GM19240 (cell line): ENCODE measurements at regions not wholly inside any gene's neighbourhood (a gene's known extent, or its start where the extent isn't known, plus 50 kb on each side); places are given as distances from the start of the nearest gene placed in this dataset.

Experiments
- DNase-seq: peaks from one replicate; pipeline ENCODE4 v3.0.0; 2011; ENCODE audit warnings: low spot score; ENCODE audit not compliant: insufficient read length

GRCh38 chr2:134073023-134073422 is 180.8 kb upstream of the MGAT5 start:
- DNase-seq = no peak

- DNase-seq = no peak
Measured at GRCh38 chr2:134074619-134075018, 179.3 kb upstream of the MGAT5 start.

DNA sequence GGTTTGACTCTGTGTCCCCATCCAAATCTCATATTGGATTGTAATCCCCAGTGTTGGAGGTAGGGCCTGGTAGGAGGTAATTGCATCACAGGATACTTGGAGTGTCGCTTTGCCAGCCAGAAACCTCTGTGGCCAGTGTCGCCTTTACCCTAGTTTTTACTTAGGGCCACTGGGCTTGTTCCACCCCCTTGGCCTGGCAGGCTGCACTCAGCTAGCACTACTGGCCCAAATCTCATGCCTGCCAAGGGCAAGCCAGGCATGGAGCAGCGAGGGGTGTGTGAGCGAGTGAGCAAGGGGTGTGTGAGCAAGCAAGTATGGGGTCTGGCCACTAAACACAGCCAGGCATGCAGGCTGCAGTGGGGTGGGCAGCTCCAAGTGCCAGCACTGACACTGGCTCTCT is 178.7 kb upstream of the MGAT5 start:
- no peak for DNase-seq

GRCh38 chr2:134078354-134078753 is 175.5 kb upstream of the MGAT5 start:
- no peak for DNase-seq

GRCh38 chr2:134079373-134079772 is 174.5 kb upstream of the MGAT5 start:
- DNase-seq = peak; percentile 14

- DNase-seq = no peak
Measured at GRCh38 chr2:134080386-134081089, 173.3 kb upstream of the MGAT5 start.

- no peak for DNase-seq
Measured at GRCh38 chr2:134081238-134081938, 172.5 kb upstream of the MGAT5 start.

DNA sequence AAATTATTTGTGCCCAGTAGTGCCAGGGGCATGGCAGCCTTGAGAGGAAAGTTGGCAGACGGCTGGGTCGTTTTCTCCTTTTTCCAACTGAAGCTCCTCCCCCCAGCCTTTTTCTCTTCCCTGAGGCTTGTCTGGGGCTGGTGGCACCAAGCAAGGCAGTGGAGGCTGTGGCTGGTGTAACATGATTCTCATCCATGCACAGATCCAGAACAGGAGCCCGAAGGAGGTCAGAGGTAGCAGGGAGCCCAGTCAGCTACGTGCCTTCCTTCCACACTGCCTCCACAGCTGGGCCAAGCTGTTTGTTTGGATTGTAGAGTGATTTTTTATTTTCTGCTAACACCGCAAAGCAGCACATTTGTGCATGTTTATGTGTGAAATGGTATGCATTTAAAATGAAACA is 170.3 kb upstream of the MGAT5 start:
- DNase-seq = no peak

- no peak for DNase-seq
Measured at GRCh38 chr2:134086594-134087219, 167.2 kb upstream of the MGAT5 start.

GRCh38 chr2:134087371-134087921 is 166.4 kb upstream of the MGAT5 start:
- DNase-seq = peak; percentile 41

DNA sequence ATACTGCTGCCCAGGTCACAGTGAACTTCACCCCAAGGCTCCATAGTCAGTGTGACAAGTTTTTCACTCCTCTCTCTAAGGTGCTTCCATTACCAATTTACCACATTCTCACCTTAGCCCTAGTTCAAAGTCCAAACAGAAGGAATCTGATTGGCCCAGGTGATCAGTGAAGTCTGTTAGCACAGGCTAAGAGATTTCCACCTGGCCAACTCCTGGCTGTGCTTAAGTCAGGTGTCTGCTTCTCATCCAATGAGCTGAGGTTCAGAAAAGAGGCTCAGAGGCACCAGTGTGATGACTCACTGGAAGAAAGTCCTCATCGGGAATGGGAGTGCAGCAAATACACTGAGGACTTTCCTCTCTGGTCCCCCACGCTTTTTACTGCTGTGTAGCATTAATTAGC is 164.4 kb upstream of the MGAT5 start:
- DNase-seq = no peak

- no peak for DNase-seq
Measured at GRCh38 chr2:134097740-134098139, 156.1 kb upstream of the MGAT5 start.

GRCh38 chr2:134098321-134098720 is 155.6 kb upstream of the MGAT5 start:
- no peak for DNase-seq

DNA sequence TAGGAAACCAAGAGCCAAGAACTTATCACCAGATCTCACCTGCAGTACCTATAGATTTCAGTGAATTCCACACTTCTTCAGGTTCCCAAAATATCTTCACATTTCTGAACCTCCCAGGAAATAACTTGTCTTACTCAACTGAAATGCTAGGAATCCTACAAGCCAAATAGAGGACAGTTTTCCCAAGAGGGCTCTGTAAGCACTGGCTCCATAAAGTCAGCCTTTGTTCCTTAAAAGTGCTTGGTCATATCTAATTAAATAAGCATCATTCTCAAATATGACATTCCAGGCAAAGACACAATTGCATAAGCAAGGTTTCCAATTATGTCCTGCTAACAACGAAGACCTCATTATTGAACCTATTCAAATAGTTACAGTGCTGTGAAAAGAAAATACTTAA is 154.6 kb upstream of the MGAT5 start:
- no peak for DNase-seq

- DNase-seq = no peak
Measured at GRCh38 chr2:134103196-134103595, 150.7 kb upstream of the MGAT5 start.

DNA sequence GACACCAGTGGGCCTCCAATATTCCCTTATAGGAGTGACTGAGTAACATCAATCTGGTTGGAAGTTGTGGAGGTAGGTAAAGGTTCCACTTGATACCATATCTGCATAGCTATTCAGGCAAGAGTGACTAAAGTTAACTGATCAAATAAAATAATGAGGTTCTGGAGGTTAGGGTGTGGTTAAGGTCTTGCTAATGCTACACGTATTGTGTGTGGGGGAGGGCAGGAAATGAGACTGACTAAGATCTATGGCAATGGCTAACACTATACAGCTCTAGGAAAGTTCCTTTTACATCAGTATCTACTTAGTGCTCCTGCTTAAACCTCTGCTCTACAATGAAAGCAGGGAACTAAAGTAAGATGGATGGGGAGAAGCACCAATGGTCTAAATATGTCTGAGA is 149.1 kb upstream of the MGAT5 start:
- DNase-seq = no peak

DNA sequence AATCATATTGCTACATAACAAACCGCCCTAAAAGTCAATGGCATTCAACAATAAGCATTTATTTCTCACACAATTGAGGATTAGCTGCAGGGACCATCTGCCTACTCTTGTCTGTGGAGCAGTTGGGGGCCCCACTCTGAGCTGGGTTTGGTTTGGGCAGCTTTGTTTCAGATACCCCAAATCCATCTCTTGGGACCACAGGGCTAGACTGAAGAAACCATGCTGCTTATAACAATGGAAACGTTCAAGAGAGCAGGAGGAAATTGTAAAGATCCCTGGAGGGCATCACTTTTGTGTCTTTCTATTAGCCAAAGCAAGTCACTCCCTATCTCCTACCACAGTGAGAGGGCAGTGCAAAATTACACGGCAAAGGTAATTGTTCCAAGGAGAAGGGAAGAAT is 146.5 kb upstream of the MGAT5 start:
- DNase-seq = no peak

DNA sequence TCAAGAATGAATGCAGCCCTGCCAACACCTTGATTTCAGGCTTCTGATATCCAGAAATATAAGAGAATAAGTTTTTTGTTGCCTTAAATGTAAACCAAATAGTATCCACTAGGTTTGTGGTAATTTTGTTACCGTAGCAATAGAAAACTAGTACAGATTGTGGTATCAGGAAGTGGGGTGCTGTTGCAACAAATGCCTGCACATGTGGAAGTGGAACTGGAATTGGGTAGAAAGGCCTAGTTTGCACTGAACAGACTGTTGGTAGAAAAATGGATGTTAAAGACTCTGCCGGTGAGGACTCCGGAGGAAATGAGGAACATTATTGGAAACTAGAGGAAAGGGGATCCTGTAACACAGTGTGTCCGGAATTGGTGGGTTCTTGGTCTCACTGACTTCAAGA is 145.8 kb upstream of the MGAT5 start:
- DNase-seq = no peak

DNA sequence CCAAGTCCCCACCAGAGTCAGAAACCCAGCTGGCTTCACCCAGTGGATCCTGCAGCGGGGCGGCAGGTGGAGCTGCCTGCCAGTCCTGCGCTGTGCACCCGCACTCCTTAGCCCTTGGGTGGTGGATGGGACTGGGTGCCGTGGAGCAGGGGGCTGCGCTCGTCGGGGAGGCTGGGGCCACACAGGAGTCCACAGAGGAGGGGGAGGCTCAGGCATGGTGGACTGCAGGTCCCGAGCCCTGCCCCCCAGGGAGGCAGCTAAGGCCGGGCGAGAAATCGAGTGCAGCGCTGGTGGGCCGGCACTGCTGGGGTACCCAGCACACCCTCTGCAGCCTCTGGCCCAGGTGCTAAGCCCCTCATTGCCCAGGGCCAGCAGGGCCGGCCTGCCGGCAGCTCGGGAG is 144.6 kb upstream of the MGAT5 start:
- no peak for DNase-seq

- no peak for DNase-seq
Measured at GRCh38 chr2:134109725-134110124, 144.1 kb upstream of the MGAT5 start.

- DNase-seq = no peak
Measured at GRCh38 chr2:134110532-134110931, 143.3 kb upstream of the MGAT5 start.

- no peak for DNase-seq
Measured at GRCh38 chr2:134117676-134118075, 136.2 kb upstream of the MGAT5 start.
